ENCODE measurements at regions not wholly inside any gene's neighbourhood (a gene's known extent, or its start where the extent isn't known, plus 50 kb on each side); places are given as distances from the start of the nearest gene placed in this dataset.
"Not testable (repeated sequence)": the region's sequence is repeated elsewhere in the genome, so short reads cannot be mapped to it uniquely, and the experiment has no call there.

- DNase-seq (no peak), ATAC-seq (no peak)
- Mint-ChIP-seq H3K4me1 (no peaks in the 10 kb centered on the region), H3K27me3 (no peaks in the 10 kb centered on the region), H3K9me3 (no peaks in the 10 kb centered on the region), H3K36me3 (ENCODE audit: low read depth) (no peaks in the 10 kb centered on the region), H3K27ac (no peak overlapping the region), H3K4me3 (no peak overlapping the region)
These were observed 656.6 kb upstream of the MMS22L start for GRCh38 chr6:97939440-97940168.

- H3K9me3 Mint-ChIP-seq: no peaks in the 10 kb centered on the region
- H3K27me3 Mint-ChIP-seq: no peaks in the 10 kb centered on the region
- H3K36me3 Mint-ChIP-seq (ENCODE audit: low read depth): no peaks in the 10 kb centered on the region
- H3K4me3 Mint-ChIP-seq: no peak overlapping the region
- no peak overlapping the region for H3K27ac Mint-ChIP-seq
- DNase-seq: no peak
- no peaks in the 10 kb centered on the region for H3K4me1 Mint-ChIP-seq
- ATAC-seq: no peak
These were observed 664.8 kb upstream of the MMS22L start for GRCh38 chr6:97947841-97948240.

GRCh38 chr6:97958134-97958533 lies 675.1 kb upstream of the MMS22L start:
- no peaks in the 10 kb centered on the region for H3K36me3 Mint-ChIP-seq (ENCODE audit: low read depth)
- H3K4me1 Mint-ChIP-seq: no peaks in the 10 kb centered on the region
- H3K27ac Mint-ChIP-seq: no peak overlapping the region
- H3K27me3 Mint-ChIP-seq: no peaks in the 10 kb centered on the region
- no peak for ATAC-seq
- no peak for DNase-seq
- no peak overlapping the region for H3K4me3 Mint-ChIP-seq
- H3K9me3 Mint-ChIP-seq: no peaks in the 10 kb centered on the region

- no peaks in the 10 kb centered on the region for H3K9me3 Mint-ChIP-seq
- H3K4me1 Mint-ChIP-seq: no peaks in the 10 kb centered on the region
- no peak overlapping the region for H3K27ac Mint-ChIP-seq
- no peaks in the 10 kb centered on the region for H3K27me3 Mint-ChIP-seq
- no peak for ATAC-seq
- H3K36me3 Mint-ChIP-seq (ENCODE audit: low read depth): no peaks in the 10 kb centered on the region
- no peak overlapping the region for H3K4me3 Mint-ChIP-seq
- DNase-seq: no peak
These were observed 680.2 kb upstream of the MMS22L start for GRCh38 chr6:97963193-97963592.

GRCh38 chr6:97969065-97969464 lies 686.0 kb upstream of the MMS22L start:
- no peak for ATAC-seq
- H3K4me1 Mint-ChIP-seq: no peaks in the 10 kb centered on the region
- H3K36me3 Mint-ChIP-seq (ENCODE audit: low read depth): no peaks in the 10 kb centered on the region
- H3K9me3 Mint-ChIP-seq: no peaks in the 10 kb centered on the region
- no peak overlapping the region for H3K27ac Mint-ChIP-seq
- no peaks in the 10 kb centered on the region for H3K27me3 Mint-ChIP-seq
- no peak for DNase-seq
- H3K4me3 Mint-ChIP-seq: no peak overlapping the region

GRCh38 chr6:97977084-97977483 lies 694.1 kb upstream of the MMS22L start:
- no peaks in the 10 kb centered on the region for H3K4me1 Mint-ChIP-seq
- no peaks in the 10 kb centered on the region for H3K9me3 Mint-ChIP-seq
- H3K4me3 Mint-ChIP-seq: no peak overlapping the region
- ATAC-seq (no peak), DNase-seq (no peak)
- H3K27ac Mint-ChIP-seq: no peak overlapping the region
- no peaks in the 10 kb centered on the region for H3K36me3 Mint-ChIP-seq (ENCODE audit: low read depth)
- H3K27me3 Mint-ChIP-seq: no peaks in the 10 kb centered on the region

- Mint-ChIP-seq H3K9me3 (no peaks in the 10 kb centered on the region), H3K36me3 (ENCODE audit: low read depth) (no peaks in the 10 kb centered on the region), H3K4me3 (no peak overlapping the region), H3K4me1 (no peaks in the 10 kb centered on the region), H3K27ac (no peak overlapping the region), H3K27me3 (no peaks in the 10 kb centered on the region)
- DNase-seq (no peak), ATAC-seq (no peak)
These were observed 695.8 kb upstream of the MMS22L start for GRCh38 chr6:97978855-97979271.

- not testable (repeated sequence) for H3K4me1 Mint-ChIP-seq; H3K4me3 Mint-ChIP-seq; DNase-seq; H3K36me3 Mint-ChIP-seq (ENCODE audit: low read depth); H3K27me3 Mint-ChIP-seq; ATAC-seq; H3K9me3 Mint-ChIP-seq; H3K27ac Mint-ChIP-seq
These were observed 696.3 kb upstream of the MMS22L start for GRCh38 chr6:97979285-97979684.

GRCh38 chr6:97989451-97989850 lies 706.4 kb upstream of the MMS22L start:
- ATAC-seq (no peak), DNase-seq (no peak)
- Mint-ChIP-seq H3K27me3 (no peaks in the 10 kb centered on the region), H3K9me3 (peaks cover 4% of the 10 kb centered on the region), H3K36me3 (ENCODE audit: low read depth) (no peaks in the 10 kb centered on the region), H3K4me1 (no peaks in the 10 kb centered on the region), H3K27ac (no peak overlapping the region), H3K4me3 (no peak overlapping the region)

- no peaks in the 10 kb centered on the region for H3K9me3 Mint-ChIP-seq
These were observed 712.1 kb upstream of the MMS22L start for GRCh38 chr6:97995158-97995557.

GRCh38 chr6:98002678-98003077 lies 719.7 kb upstream of the MMS22L start:
- H3K27ac Mint-ChIP-seq: no peak overlapping the region

More at GRCh38 chr6:97995158-97995557, 712.1 kb upstream of the MMS22L start:
- no peak overlapping the region for H3K4me3 Mint-ChIP-seq
- H3K36me3 Mint-ChIP-seq (ENCODE audit: low read depth): no peaks in the 10 kb centered on the region
- no peaks in the 10 kb centered on the region for H3K27me3 Mint-ChIP-seq
- H3K27ac Mint-ChIP-seq: no peak overlapping the region
- no peak for ATAC-seq
- no peak for DNase-seq
- no peaks in the 10 kb centered on the region for H3K4me1 Mint-ChIP-seq

GRCh38 chr6:98014442-98015201 lies 731.6 kb upstream of the MMS22L start:
- H3K27ac Mint-ChIP-seq: no peak overlapping the region
- H3K27me3 Mint-ChIP-seq: no peaks in the 10 kb centered on the region
- ATAC-seq: no peak
- H3K36me3 Mint-ChIP-seq (ENCODE audit: low read depth): no peaks in the 10 kb centered on the region
- H3K4me1 Mint-ChIP-seq: no peaks in the 10 kb centered on the region
- no peak for DNase-seq
- H3K4me3 Mint-ChIP-seq: no peak overlapping the region
- H3K9me3 Mint-ChIP-seq: peaks cover 7% of the 10 kb centered on the region

More at GRCh38 chr6:98002678-98003077, 719.7 kb upstream of the MMS22L start:
- Mint-ChIP-seq H3K4me3 (no peak overlapping the region), H3K9me3 (no peaks in the 10 kb centered on the region), H3K36me3 (ENCODE audit: low read depth) (no peaks in the 10 kb centered on the region), H3K4me1 (no peaks in the 10 kb centered on the region), H3K27me3 (no peaks in the 10 kb centered on the region)
- ATAC-seq (no peak), DNase-seq (no peak)

- no peak for ATAC-seq
- no peak for DNase-seq
- Mint-ChIP-seq H3K4me3 (no peak overlapping the region), H3K27me3 (no peaks in the 10 kb centered on the region), H3K4me1 (no peaks in the 10 kb centered on the region), H3K36me3 (ENCODE audit: low read depth) (no peaks in the 10 kb centered on the region), H3K9me3 (peaks cover 7% of the 10 kb centered on the region), H3K27ac (no peak overlapping the region)
These were observed 733.5 kb upstream of the MMS22L start for GRCh38 chr6:98016565-98016964.

GRCh38 chr6:98020222-98020621 lies 737.2 kb upstream of the MMS22L start:
- Mint-ChIP-seq H3K4me3 (no peak overlapping the region), H3K27ac (no peak overlapping the region), H3K4me1 (no peaks in the 10 kb centered on the region), H3K9me3 (peaks cover 7% of the 10 kb centered on the region), H3K27me3 (no peaks in the 10 kb centered on the region), H3K36me3 (ENCODE audit: low read depth) (no peaks in the 10 kb centered on the region)
- no peak for ATAC-seq
- DNase-seq: no peak

GRCh38 chr6:98024359-98024758 lies 741.3 kb upstream of the MMS22L start:
- ATAC-seq (no peak), DNase-seq (no peak)
- no peaks in the 10 kb centered on the region for H3K4me1 Mint-ChIP-seq
- H3K4me3 Mint-ChIP-seq: no peak overlapping the region
- no peaks in the 10 kb centered on the region for H3K27me3 Mint-ChIP-seq
- no peaks in the 10 kb centered on the region for H3K9me3 Mint-ChIP-seq
- H3K36me3 Mint-ChIP-seq (ENCODE audit: low read depth): no peaks in the 10 kb centered on the region
- no peak overlapping the region for H3K27ac Mint-ChIP-seq

All from activated naive CD8-positive, alpha-beta T cell treated with anti-CD3 and anti-CD28 coated beads, Interleukin-2, amount 50 U/mL, for 24 hours (primary cell).